HG02588 (cell line): ENCODE measurements at regions not wholly inside any gene's neighbourhood (a gene's known extent, or its start where the extent isn't known, plus 50 kb on each side); places are given as distances from the start of the nearest gene placed in this dataset.
"Not testable (repeated sequence)": the region's sequence is repeated elsewhere in the genome, so short reads cannot be mapped to it uniquely, and the experiment has no call there.

ENCODE experiments used
- ATAC-seq: cut with Tn5 transposase; IDR thresholded peaks from one replicate; pipeline ENCODE4 v1.9.1; 2021; ENCODE audit warnings: mild to moderate bottlenecking, moderate library complexity; ENCODE audit not compliant: unreplicated experiment

DNA sequence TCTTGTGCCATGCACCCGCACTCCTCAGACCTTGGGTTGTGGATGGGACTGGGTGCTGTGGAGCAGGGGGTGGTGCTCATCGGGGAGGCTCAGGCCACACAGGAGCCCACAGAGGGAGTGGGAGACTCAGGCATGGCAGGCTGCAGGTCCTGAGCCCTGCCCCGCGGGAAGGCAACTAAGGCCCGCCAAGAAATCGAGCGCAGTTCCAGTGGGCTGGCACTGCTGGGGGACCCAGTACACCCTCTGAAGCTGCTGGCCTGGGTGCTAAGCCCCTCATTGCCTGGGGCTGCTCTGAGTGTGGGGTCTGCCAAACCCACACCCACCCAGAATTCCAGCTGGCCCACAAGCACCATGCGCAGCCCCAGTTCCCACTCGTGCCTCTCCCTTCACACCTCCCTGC, 450.5 kb upstream of the FGF16 start:
- ATAC-seq: no peak

DNA sequence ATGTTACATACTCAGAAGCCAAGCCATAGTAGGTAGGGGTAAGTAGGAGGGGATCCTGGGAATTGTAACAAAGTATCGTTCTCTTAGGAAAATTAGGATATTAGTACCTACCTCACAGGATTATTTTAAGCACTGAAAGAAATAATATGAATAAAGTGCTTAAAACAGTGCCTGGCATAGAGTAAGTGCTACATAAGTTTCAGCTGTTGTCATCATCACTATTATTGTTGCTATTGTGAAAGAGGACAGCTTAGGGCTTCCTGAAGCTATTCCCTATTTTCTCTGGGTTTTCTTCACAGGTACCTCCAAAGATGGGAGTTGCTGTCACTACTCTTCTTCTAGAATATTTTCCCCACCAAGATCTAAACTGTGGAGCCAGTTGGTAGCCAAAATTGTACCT, 443.7 kb upstream of the FGF16 start:
- ATAC-seq: no peak

DNA sequence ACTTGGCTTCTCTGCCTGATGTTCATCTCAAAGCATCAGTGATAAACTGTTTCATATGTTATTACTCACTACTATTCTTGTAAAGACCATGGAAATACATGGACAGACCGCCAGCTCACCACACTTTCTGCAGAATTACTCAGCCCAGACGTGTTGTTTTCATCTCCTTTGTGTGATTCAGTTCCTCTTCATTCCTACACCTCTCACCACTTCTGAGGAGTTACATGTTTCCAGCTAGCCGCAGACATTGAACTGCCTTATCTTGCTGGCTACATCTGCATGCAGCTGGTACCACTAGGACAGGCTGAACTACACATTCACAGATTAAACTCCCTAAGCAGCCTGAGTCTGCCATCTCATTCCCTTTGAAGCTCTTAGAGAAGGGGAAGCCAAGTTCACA, 443.2 kb upstream of the FGF16 start:
- no peak for ATAC-seq

DNA sequence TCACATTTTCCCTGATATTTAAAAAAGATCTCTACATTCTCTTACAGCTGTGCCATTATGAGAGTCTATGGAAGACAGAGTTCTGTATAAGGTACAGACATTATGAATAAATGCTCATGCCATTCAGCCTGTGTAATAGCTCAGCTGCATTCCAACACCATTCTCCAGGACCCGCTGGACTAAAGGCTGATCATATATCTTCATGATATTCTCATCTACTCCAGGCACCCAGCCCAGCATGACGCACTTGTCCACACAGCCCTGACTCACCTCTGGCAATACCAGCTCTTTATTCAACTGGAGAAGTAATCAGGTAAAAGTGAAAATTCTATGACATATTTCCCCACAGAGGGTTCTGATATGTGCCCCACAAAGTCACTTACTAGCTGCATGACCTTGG, 437.5 kb upstream of the FGF16 start:
- no peak for ATAC-seq

DNA sequence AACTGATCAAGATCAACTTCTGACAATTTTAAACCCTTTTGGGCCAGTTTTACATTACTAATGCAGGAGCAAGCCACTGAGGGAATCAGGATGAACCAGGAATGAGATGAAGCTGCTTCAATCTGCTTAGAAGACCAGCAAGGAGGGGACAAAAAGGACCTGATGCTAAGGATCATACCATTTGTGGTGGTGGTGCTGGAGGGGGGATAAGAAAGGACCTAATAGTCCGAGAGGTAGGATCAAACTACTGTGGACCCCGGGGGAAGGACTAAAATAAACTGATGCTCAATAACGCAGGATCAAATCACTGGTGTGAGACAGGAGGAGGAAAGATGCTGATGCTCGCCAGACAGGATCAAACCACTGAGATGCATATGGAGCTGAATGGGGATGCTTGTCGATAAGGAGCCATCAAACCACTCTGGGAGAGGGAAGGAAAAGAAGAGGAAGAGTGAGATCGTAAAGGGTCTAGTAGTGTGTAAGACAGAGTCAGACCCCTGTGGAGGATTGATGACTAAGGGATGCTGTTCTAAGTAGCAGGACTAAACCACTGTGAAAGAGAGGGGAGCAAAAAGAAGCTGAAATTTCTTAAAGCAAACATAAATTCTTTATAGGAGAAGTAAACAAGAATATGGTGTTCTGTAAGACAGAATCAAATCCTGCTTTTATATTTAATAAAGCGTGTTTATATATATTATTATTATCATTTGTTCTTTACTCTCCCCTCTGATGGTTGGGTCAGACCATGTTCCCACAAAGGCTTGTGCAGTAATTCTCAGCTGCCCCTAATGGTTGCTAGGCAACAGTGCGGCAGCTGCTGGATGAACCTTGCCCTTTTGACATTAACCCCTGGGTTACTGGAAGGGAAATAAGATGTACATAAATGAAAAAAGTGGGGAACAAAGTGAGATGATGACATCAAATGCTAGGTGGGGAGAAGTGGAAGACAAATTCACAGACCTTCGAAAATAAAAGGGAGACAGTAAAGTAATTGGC, 432.5 kb upstream of the FGF16 start:
- no peak for ATAC-seq

DNA sequence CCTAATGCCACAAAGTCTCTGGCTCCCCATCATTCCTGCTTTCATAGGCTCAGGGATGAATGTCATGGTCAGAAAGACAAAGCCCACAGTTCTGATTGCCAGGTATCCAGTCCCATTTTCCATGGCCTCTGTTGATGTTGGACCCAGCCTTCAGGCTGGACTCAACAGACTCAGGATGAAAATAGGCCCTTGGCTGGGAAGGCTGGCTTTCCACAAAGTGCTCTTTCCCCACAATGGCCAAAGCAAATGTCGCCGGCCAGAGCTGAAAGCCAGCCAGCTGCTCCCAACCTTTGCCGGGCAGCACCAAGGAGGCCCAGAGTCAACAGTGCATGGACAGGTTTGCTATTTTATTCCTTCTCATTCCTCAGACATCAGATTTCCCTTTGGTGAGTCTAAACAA, 430.1 kb upstream of the FGF16 start:
- ATAC-seq: no peak

DNA sequence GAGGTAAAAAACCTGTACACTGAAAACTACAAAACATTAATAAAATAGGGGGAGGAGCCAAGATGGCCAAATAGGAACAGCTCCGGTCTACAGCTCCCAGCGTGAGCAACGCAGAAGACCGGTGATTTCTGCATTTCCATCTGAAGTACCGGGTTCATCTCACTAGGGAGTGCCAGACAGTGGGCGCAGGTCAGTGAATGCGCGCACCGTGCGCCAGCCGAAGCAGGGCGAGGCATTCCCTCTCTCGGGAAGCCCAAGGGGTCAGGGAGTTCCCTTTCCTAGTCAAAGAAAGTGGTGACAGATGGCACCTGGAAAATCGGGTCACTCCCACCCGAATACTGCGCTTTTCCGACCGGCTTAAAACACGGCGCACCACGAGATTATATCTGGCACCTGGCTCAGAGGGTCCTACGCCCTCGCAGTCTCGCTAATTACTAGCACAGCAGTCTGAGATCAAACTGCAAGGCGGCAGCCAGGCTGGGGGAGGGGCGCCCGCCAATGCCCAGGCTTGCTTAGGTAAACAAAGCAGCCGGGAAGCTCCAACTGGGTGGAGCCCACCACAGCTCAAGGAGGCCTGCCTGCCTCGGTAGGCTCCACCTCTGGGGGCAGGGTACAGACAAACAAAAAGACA, 400.9 kb upstream of the FGF16 start:
- ATAC-seq: not testable (repeated sequence)

DNA sequence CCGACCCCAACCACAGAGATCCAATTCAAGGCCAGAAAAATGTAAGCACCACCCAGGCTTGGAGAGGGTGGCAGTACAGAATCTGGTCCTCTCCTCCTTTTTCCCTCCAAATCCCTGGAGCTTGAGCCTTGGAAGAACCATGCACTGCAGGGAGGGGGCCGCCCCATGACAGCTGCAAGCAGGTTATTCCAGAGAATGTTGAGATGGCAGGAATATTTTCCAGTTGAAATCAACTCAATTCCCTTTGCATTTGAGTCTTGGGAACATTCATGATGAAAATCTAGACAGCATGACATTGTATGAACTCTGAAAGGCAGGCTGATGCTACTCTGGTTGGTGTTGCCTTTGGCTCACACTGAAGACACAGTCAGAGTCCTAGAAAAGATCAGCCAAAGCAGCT, 386.6 kb upstream of the FGF16 start:
- ATAC-seq: no peak

DNA sequence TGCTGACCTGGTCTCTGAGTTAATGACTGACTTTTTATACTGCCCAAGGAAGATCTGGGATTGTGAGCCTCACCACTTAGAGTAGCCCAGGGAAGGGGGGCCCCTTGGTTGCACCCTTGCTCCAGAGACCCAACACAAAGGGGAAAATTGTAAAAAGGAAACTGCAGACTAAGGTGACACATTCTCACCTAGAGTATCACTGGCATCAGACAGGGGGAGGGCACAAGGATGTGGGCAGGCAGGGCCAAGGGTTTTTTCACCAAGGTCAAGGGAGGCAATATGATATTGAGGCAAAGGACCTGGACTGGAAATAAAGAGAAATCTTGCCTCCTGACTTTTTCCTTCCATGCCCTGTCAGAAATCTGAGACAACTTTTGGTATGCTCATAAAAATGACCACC, 386.2 kb upstream of the FGF16 start:
- ATAC-seq: no peak

DNA sequence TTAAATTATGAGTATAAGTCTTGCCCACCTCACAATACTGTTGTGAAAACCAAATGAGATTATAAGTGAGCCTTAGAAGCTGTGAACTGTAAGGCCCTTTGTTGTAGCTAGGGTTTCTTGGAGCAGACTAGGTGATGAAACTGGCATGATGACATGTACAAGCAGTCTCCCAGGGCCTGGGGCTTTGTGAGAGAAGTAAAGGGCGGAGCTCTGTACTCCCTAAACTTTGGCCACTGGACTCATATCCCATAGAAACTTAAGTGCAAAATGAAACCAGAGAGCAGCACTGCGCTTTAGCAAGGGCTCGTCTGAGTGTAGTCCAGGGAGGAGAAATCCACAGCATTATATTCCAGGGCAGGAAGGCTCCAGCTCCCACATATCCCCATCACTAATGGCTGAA, 385.6 kb upstream of the FGF16 start:
- ATAC-seq: no peak

DNA sequence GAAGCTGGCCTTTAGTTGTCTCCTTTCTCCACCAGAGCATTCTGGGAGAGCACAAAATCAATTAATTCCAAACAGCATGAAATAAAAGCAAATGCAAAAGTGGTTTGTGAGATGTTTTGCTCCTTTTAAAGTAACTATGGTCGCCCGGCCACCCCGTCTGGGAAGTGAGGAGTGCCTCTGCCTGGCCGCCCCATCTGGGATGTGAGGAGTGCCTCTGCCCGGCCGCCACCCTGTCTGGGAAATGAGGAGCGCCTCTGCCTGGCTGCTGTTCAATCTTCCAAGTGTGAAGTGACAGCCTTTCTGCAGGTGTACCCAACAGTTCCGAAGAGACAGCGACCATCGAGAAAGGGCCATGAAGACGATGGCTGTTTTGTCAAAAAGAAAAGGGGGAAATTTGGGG, 381.3 kb upstream of the FGF16 start:
- no peak for ATAC-seq

DNA sequence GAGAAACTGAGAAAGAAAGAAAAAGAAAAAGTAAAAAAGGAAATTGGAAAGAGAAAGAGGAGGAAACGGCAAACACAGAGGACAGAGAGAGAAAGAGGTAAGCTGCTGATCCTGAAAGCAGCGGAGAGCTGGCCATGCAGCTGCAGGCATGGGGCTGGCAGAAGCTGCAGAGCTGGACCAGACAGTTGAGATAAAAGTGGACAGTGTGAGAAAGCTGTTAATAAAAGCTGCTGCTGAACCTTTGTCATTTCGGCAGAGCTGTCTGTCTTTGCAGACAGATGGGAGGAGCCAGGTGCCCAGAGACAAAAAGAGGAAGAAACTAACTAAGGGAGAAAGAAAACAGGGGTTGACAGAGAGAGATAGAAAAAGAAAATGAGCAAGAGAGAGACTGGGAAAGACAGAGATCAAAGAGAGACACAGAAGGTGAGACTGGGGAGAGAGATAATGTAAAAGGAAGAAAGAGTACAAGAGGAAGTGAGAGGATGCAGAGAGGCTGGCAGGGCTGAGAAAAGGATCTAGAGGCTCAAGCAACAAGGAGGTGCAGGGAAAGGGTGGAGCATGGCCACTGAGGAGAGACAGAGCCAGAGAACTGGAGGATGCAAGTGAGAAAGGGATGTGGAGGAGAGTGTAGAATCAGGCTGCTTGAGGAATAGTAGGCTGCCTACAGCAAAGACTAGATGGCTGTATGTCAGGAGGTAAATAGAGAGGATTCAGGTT, 376.8 kb upstream of the FGF16 start:
- no peak for ATAC-seq

DNA sequence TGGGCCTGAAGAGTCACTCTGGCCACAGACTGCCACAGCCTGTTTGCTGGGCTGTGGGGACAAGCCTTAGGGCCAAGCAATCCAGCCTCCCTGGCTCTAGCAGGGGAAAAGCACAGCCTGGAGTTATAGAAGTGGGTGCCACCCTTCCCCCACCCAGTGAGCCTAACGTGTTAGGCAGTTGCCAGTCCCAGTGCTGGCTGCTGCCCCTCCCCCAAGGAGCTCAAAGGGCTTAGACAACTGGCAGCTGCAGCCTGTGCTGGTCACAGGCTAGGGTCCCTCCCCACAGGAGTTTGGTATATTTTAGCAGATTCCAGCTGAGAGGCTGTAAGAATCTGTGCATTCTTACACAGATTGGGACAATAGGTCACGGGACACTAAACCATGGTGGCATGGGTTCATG, 370.3 kb upstream of the FGF16 start:
- no peak for ATAC-seq

DNA sequence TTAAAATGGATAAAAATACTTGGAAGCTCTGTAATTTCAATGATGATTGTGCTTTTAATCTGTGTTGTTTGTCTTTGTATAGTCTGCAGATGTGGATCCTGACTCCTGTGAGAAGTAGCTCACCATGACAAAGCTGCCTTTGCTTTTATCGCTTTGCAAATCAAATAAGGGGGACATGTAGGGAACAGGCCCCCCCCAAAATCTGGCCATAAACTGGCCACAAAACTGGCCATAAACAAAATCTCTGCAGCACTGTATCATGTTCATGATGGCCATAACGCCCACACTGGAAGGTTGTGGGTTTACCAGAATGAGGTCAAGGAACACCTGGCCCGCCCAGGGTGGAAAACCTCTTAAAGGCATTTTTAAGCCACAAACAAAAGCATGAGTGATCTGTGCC, 366.0 kb upstream of the FGF16 start:
- ATAC-seq: not testable (repeated sequence)

DNA sequence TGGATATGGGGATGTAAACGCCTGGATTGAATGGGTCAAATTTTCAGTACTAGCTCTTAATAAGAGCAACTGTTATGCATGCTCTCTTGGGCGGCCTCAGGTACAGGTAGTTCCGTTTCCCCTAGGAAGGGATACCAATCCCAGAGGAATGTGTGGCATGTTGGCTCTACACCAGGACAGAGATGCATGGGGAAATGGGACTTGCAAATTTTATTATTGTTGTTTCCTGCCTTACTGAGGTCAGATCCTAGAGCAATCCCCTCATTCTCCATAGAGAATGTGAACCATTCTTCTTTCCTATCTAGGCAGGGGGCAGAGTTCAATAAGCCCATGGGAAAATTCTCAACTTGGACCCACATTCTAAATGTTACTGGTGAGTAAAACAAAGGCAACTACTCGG, 361.8 kb upstream of the FGF16 start:
- no peak for ATAC-seq

DNA sequence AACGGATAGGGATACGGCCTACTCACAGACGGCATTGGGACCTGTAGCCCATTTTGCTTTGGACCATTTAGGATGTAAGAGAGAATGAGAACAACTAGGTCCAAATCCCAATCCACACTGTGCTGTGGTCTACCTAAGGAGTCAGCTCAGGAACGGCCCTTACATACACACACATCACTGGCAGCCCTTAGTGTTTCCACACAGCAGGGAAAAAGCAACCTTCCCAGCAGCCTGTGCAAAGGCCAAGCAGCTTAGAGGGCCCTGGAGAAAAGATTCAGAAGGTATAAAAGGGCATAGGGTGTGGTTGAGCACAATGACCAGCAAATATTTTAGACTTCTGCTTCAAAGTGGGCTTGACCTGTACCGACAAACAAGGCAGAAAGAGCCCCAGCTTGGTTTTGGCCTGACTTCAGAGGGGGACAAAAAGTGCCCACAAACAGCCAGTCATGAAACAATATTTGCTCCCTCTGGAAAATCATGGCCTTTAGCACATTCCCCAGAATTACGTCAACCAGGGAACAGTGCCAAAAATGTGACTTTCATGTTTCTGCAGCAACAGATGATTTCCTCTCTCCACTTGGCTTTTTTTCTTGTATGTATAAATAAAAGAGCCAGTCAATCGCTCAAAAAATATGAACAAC, 359.5 kb upstream of the FGF16 start:
- ATAC-seq: no peak

DNA sequence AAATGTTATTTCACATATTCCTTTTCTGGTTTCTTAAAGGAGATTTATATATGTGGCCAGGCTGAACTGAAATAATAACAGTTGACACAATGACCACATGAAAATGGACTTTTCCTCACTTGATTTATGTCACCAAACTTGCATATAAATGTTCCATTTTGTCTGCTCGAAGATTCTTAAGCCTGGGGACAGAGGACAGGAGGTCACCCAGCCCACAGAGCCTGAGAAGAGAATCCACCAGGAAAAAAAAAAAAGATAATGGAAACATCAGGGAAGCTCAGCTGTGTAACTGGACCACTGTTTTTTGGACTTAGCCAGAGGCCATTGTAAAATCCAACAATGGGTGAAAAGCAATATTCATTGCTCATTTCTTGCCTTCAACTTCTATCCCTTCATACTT, 359.0 kb upstream of the FGF16 start:
- ATAC-seq: no peak

DNA sequence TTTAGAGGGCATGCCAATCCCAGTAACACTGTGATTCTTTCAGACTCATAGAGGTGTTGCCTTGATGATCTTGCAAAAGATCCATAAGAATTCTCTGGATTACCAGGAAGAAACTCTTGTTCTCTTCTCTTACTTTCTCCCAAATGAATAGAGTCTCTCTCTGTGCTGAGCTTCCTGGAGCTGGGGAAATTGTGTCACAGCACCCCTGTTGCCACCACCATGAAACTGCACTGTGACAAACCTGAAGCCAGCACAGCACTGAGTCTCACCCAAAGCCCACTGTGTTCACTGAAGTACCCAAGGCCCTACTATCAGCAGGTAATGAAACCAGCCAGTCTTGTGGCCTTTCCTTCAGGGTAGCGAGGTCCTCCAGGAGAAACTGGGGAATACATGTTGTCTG, 332.7 kb upstream of the FGF16 start:
- no peak for ATAC-seq

DNA sequence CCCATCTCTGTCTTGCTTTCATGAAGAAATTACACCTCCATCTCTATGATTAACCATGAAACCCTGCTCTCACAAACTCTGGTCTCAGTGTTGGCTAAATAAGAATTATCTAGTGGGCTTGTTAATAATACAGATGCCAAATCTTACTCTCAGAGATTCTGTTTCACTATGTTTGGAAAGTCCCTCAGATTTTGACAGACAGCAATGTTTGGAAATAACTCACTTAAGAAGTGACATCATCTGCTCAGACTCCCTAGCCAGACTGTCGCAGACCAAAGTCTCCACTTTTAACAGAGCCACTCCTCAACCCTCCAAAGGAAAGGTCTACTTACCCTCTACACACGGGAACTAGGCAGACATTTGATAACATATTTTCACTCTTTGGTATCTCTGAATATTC, 328.5 kb upstream of the FGF16 start:
- ATAC-seq: no peak

DNA sequence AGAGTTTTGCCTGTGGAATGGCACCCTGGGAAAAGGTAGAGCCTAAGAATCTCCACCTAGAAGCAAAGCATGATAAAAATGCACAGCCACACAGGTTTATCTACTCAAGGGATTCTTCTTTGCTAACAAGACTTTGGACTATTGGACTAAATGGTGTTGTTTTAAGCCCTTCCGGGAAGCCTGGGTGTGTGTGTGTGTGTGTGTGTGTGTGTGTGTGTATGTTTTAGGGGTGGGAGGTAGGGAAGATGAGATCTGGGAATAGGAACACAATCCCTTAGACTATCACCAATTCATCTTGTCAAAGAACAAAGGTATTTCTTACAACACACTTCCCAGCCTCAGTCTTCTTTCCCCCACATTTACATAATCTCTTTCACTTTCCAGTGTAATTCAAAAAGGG, 327.5 kb upstream of the FGF16 start:
- no peak for ATAC-seq

DNA sequence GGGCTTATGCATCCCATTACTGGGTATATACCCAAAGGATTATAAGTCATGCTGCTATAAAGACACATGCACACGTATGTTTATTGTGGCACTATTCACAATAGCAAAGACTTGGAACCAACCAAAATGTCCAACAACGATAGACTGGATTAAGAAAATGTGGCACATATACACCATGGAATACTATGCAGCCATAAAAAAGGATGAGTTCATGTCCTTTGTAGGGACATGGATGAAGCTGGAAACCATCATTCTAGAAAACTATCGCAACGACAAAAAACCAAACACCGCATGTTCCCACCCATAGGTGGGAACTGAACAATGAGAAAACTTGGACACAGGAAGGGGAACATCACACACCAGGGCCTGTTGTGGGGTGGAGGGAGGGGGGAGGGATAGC, 323.3 kb upstream of the FGF16 start:
- ATAC-seq: not testable (repeated sequence)
